Esophagus squamous epithelium (tissue), 4 donors: ENCODE measurements at regions not wholly inside any gene's neighbourhood (a gene's known extent, or its start where the extent isn't known, plus 50 kb on each side); places are given as distances from the start of the nearest gene placed in this dataset.

Experiments used
- POLR2A ChIP-seq, 4 donors: fragments of 450-650 bp; IDR thresholded peaks; one replicate each; pipeline ENCODE4 v1.6.1; 2017; ENCODE audit warnings: antibody characterized with exemption in 4 of 4, mild to moderate bottlenecking in 4 of 4, moderate library complexity in 3 of 4
- TF ChIP-seq, protein P1 (sequence below), 6 experiments: fragments of 450-650 bp in 4 of 6; fragments of 200-600 bp in 2 of 6; sonication (generic) in 2 of 6; IDR thresholded peaks; one replicate each; pipeline ENCODE4 v1.5.1; 2016 to 2019; ENCODE audit warnings: antibody characterized with exemption in 6 of 6, mild to moderate bottlenecking in 4 of 6, moderate library complexity in 4 of 6

GRCh38 chr14:104309657-104310369 lies 171.4 kb downstream of the KIF26A start:
- TF ChIP-seq, protein P1, sequence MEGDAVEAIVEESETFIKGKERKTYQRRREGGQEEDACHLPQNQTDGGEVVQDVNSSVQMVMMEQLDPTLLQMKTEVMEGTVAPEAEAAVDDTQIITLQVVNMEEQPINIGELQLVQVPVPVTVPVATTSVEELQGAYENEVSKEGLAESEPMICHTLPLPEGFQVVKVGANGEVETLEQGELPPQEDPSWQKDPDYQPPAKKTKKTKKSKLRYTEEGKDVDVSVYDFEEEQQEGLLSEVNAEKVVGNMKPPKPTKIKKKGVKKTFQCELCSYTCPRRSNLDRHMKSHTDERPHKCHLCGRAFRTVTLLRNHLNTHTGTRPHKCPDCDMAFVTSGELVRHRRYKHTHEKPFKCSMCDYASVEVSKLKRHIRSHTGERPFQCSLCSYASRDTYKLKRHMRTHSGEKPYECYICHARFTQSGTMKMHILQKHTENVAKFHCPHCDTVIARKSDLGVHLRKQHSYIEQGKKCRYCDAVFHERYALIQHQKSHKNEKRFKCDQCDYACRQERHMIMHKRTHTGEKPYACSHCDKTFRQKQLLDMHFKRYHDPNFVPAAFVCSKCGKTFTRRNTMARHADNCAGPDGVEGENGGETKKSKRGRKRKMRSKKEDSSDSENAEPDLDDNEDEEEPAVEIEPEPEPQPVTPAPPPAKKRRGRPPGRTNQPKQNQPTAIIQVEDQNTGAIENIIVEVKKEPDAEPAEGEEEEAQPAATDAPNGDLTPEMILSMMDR (IDR thresholded peaks at IDR 0.05), result no peak
- no peak for TF ChIP-seq POLR2A (IDR thresholded peaks at IDR 0.05)
